ENCODE measurements at regions not wholly inside any gene's neighbourhood (a gene's known extent, or its start where the extent isn't known, plus 50 kb on each side); places are given as distances from the start of the nearest gene placed in this dataset.

DNA sequence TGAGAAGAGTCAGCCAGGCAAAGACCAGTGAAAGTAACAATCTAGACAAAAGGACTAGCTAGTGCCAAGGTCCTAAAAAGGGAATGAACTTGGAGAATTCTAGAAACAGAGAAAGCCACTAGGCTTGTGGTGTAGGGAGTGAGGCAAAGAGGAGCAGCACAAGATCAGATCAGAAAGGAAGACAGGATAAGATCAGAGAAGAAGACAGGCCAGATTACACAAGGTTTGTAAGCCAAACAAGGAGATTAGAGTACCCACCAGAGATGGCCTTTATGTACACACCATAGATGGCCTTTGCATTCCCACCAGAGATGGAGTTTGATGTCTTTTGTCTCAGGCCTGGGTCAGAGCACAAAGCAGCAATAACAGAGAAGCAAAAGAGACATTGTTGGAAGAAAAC lies 105.6 kb upstream of the PLCB4 start:
- Histone ChIP-seq H3K27me3 (replicated peaks in 1 of 4; ENCODE audit: control extremely low read depth in 1 of 4, control insufficient read depth in 3 of 4, insufficient read depth in 4 of 4, low read length in 3 of 4) (no peaks in the 10 kb centered on the region), H3K4me3 (ENCODE audit: control extremely low read depth in 1 of 5, extremely low read depth in 1 of 5, insufficient read depth in 1 of 5, low read depth in 2 of 5, low read length in 4 of 5) (no peak overlapping the region), H3K4me2 (replicated peaks; ENCODE audit: low read depth, low read length, poor library complexity, severe bottlenecking) (no peak overlapping the region), H4K20me1 (ENCODE audit: control insufficient read depth, insufficient read depth, low read length, poor library complexity, severe bottlenecking) (no peaks in the 10 kb centered on the region), H3K36me3 (replicated peaks in 1 of 2; ENCODE audit: control extremely low read depth in 1 of 2, control insufficient read depth in 1 of 2, extremely low read depth in 1 of 2, insufficient read depth in 2 of 2, low read length in 1 of 2) (no peaks in the 10 kb centered on the region), H3K27ac (ENCODE audit: low read length in 2 of 2) (no peak overlapping the region), H3K79me2 (ENCODE audit: control insufficient read depth, insufficient read depth, low read length) (no peaks in the 10 kb centered on the region), H3K9ac (ENCODE audit: low read length) (no peak overlapping the region), H3K9me3 (ENCODE audit: control extremely low read depth in 1 of 3, control insufficient read depth in 2 of 3, insufficient read depth in 1 of 3, low read length in 2 of 3) (no peaks in the 10 kb centered on the region), H3K4me1 (ENCODE audit: control insufficient read depth in 2 of 2, insufficient read depth in 2 of 2, low read length in 2 of 2) (no peaks in the 10 kb centered on the region), H2AFZ (ENCODE audit: insufficient read depth, low read depth, low read length, poor library complexity, severe bottlenecking) (no peak overlapping the region)
- ChIA-PET CTCF (no interaction called here), POLR2A (no interaction called here)
- DNase-seq: no peak
- intact Hi-C loops (cut with micrococcal nuclease): no loop called here
- ATAC-seq (ENCODE audit: low read depth): no peak
- peaks cover 2% of the 10 kb centered on the region for H3K9me3 Mint-ChIP-seq (ENCODE audit: insufficient read depth)
- no peaks in the 10 kb centered on the region for H3K27me3 Mint-ChIP-seq
- H3K27ac Mint-ChIP-seq: no peak overlapping the region
- no peaks in the 10 kb centered on the region for H3K4me1 Mint-ChIP-seq
- H3K4me3 Mint-ChIP-seq: no peak overlapping the region
- TF ChIP-seq, protein P1, sequence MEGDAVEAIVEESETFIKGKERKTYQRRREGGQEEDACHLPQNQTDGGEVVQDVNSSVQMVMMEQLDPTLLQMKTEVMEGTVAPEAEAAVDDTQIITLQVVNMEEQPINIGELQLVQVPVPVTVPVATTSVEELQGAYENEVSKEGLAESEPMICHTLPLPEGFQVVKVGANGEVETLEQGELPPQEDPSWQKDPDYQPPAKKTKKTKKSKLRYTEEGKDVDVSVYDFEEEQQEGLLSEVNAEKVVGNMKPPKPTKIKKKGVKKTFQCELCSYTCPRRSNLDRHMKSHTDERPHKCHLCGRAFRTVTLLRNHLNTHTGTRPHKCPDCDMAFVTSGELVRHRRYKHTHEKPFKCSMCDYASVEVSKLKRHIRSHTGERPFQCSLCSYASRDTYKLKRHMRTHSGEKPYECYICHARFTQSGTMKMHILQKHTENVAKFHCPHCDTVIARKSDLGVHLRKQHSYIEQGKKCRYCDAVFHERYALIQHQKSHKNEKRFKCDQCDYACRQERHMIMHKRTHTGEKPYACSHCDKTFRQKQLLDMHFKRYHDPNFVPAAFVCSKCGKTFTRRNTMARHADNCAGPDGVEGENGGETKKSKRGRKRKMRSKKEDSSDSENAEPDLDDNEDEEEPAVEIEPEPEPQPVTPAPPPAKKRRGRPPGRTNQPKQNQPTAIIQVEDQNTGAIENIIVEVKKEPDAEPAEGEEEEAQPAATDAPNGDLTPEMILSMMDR (IDR thresholded peaks at IDR 0.05): no peak
- TF ChIP-seq EZH2 (IDR thresholded peaks at IDR 0.05; ENCODE audit: borderline replicate concordance, insufficient read depth, low read depth, low read length, poor library complexity, severe bottlenecking): no peak

DNA sequence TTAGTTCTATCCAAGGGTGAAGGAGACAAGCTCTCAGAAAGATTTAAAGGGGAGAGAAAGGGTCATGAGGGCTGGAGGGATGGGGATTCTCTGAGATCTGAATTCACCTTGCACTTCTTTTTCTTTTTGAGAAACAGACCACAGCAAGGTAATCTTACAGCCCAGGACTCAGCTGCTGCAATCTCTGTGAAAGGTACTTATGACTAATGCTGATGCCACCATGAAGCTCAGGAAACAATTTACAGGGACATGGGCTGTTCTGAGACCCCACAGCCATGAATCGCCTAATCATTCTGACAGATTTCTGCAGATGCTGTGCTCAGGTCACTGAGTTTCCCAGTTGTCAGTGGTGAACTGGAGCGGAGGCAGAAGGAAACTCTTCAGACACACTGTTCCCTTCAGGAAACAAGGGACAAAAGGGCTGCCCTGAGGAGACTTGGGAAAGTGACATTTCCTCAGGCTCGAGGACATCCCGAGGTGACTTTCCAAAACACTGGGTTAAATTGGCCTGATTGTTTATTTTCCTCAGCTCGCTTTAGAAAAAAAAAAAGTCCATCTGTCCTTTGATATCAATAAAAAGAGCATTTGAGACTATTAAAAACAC lies 103.8 kb upstream of the PLCB4 start:
- Histone ChIP-seq H3K4me1 (ENCODE audit: control insufficient read depth in 2 of 2, insufficient read depth in 2 of 2, low read length in 2 of 2) (no peaks in the 10 kb centered on the region), H3K9me3 (ENCODE audit: control extremely low read depth in 1 of 3, control insufficient read depth in 2 of 3, insufficient read depth in 1 of 3, low read length in 2 of 3) (no peaks in the 10 kb centered on the region), H3K4me3 (ENCODE audit: control extremely low read depth in 1 of 5, extremely low read depth in 1 of 5, insufficient read depth in 1 of 5, low read depth in 2 of 5, low read length in 4 of 5) (no peak overlapping the region), H3K79me2 (ENCODE audit: control insufficient read depth, insufficient read depth, low read length) (no peaks in the 10 kb centered on the region), H4K20me1 (ENCODE audit: control insufficient read depth, insufficient read depth, low read length, poor library complexity, severe bottlenecking) (no peaks in the 10 kb centered on the region), H3K9ac (ENCODE audit: low read length) (no peak overlapping the region), H3K4me2 (replicated peaks; ENCODE audit: low read depth, low read length, poor library complexity, severe bottlenecking) (no peak overlapping the region), H3K27me3 (replicated peaks in 1 of 4; ENCODE audit: control extremely low read depth in 1 of 4, control insufficient read depth in 3 of 4, insufficient read depth in 4 of 4, low read length in 3 of 4) (no peaks in the 10 kb centered on the region), H3K36me3 (replicated peaks in 1 of 2; ENCODE audit: control extremely low read depth in 1 of 2, control insufficient read depth in 1 of 2, extremely low read depth in 1 of 2, insufficient read depth in 2 of 2, low read length in 1 of 2) (no peaks in the 10 kb centered on the region), H2AFZ (ENCODE audit: insufficient read depth, low read depth, low read length, poor library complexity, severe bottlenecking) (no peak overlapping the region), H3K27ac (ENCODE audit: low read length in 2 of 2) (no peak overlapping the region)
- DNase-seq (no peak), ATAC-seq (ENCODE audit: low read depth) (no peak)
- H3K4me1 Mint-ChIP-seq: no peaks in the 10 kb centered on the region
- H3K9me3 Mint-ChIP-seq (ENCODE audit: insufficient read depth): peaks cover 2% of the 10 kb centered on the region
- no peak overlapping the region for H3K27ac Mint-ChIP-seq
- intact Hi-C loops (cut with micrococcal nuclease): no loop called here
- POLR2A ChIA-PET: no interaction called here
- H3K27me3 Mint-ChIP-seq: no peaks in the 10 kb centered on the region
- CTCF ChIA-PET: no interaction called here
- no peak overlapping the region for H3K4me3 Mint-ChIP-seq
- no peak for TF ChIP-seq EZH2 (IDR thresholded peaks at IDR 0.05; ENCODE audit: borderline replicate concordance, insufficient read depth, low read depth, low read length, poor library complexity, severe bottlenecking)
- TF ChIP-seq, protein P1 (IDR thresholded peaks at IDR 0.05): no peak
- WGBS (ENCODE audit: insufficient coverage): 95% methylated on average over 2 of the region's 5 CpGs

All from B cell (primary cell).